Natural killer cell (primary cell): ENCODE measurements at regions not wholly inside any gene's neighbourhood (a gene's known extent, or its start where the extent isn't known, plus 50 kb on each side); places are given as distances from the start of the nearest gene placed in this dataset.

ENCODE experiments used
- ATAC-seq, 3 donors: fragments of 150-1000 bp in 2 of 3; fragments of 200-7000 bp in 1 of 3; cut with Tn5 transposase; 1 replicate in 1 of 3; 2 replicates in 2 of 3; pipeline ENCODE4 v1.10.0; 2021; ENCODE audit warnings: mild to moderate bottlenecking in 2 of 3, moderate library complexity in 2 of 3
- DNase-seq, 2 donors: peaks; one replicate each; pipeline versions ENCODE4 v3.0.0 to v3.0.0-alpha.2; 2013 to 2021; ENCODE audit warnings: mixed read lengths in 1 of 2
- H3K27ac ChIP-seq: one replicate; pipeline ENCODE4 v1.5.1; 2013; ENCODE audit warnings: mild to moderate bottlenecking, low read length
- H3K27me3 ChIP-seq: one replicate; pipeline ENCODE4 v1.6.1; 2013; ENCODE audit warnings: low read length; ENCODE audit not compliant: control insufficient read depth, insufficient read depth
- H3K36me3 ChIP-seq: one replicate; pipeline ENCODE4 v1.6.1; 2013; ENCODE audit warnings: low read length; ENCODE audit not compliant: control insufficient read depth, insufficient read depth
- H3K4me1 ChIP-seq: one replicate; pipeline ENCODE4 v1.6.1; 2013; ENCODE audit warnings: low read length; ENCODE audit not compliant: control insufficient read depth, insufficient read depth
- H3K4me3 ChIP-seq: one replicate; pipeline ENCODE4 v1.5.1; 2013; ENCODE audit warnings: low read length
- H3K9me3 ChIP-seq: one replicate; pipeline ENCODE4 v1.6.1; 2013; ENCODE audit warnings: low read length; ENCODE audit not compliant: control insufficient read depth, insufficient read depth
- H3K27ac Mint-ChIP-seq, 2 donors: one replicate each; pipeline ENCODE4 v1.8.0; 2022; ENCODE audit warnings: mild to moderate bottlenecking in 2 of 2, mixed read lengths in 2 of 2, moderate library complexity in 1 of 2
- H3K27me3 Mint-ChIP-seq, 2 donors: one replicate each; pipeline ENCODE4 v1.8.0; 2022; ENCODE audit warnings: low read depth in 2 of 2, mixed read lengths in 2 of 2
- H3K36me3 Mint-ChIP-seq: one replicate; pipeline ENCODE4 v1.8.0; 2022; ENCODE audit warnings: mixed read lengths
- H3K4me1 Mint-ChIP-seq, 2 donors: one replicate each; pipeline ENCODE4 v1.8.0; 2022; ENCODE audit warnings: mixed read lengths in 2 of 2
- H3K4me3 Mint-ChIP-seq: one replicate; pipeline ENCODE4 v1.8.0; 2022; ENCODE audit warnings: mild to moderate bottlenecking, moderate library complexity, mixed read lengths
- H3K9me3 Mint-ChIP-seq, 2 donors: one replicate each; pipeline ENCODE4 v1.8.0; 2022; ENCODE audit warnings: mixed read lengths in 2 of 2
- WGBS: methylation state at CpG from one replicate; pipeline ENCODE4 v1.1.7; 2013; ENCODE audit warnings: missing lambda C conversion rate; ENCODE audit not compliant: insufficient coverage; 5-methylcytosine and 5-hydroxymethylcytosine counted together
- intact Hi-C: fragments of 100-400 bp; cut with micrococcal nuclease; formaldehyde crosslinking; loops from one replicate; pipeline ENCODE4 v1.14.2; 2022
- TF ChIP-seq, protein P1 (sequence below): fragments of 200-600 bp; IDR thresholded peaks from one replicate; pipeline ENCODE4 v1.8.0; 2022; ENCODE audit warnings: antibody characterized with exemption

DNA sequence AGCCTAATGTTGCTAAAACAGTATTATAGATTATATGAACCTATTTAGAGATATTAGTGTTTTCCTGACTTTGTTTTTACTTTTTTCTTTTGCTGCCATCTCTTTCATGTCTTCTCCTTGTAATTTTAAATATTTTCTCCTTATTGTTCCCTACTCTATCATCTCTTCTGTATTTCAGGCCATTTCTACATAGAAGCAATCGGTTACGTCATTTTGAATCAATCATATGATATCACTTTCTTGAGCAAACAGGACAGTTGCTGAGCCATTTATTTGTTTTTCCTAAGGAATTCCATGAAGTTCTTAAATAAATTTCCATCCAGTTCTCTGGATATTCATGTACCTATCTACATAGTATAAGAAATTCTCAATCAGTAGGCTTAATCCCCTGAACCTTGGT lies 287.2 kb downstream of the NUF2 start:
- ATAC-seq (no peak), DNase-seq (no peak)
- no peaks in the 10 kb centered on the region for H3K36me3 ChIP-seq
- 92% methylated on average over 2 of the region's 2 CpGs for WGBS
- Mint-ChIP-seq H3K27ac (no peak overlapping the region), H3K4me3 (no peak overlapping the region), H3K27me3 (no peaks in the 10 kb centered on the region), H3K36me3 (peaks cover 5% of the 10 kb centered on the region), H3K9me3 (peaks cover 2 to 7% of the 10 kb centered on the region in 2 donors), H3K4me1 (no peaks in the 10 kb centered on the region)
- no peaks in the 10 kb centered on the region for H3K27me3 ChIP-seq
- H3K4me1 ChIP-seq = no peaks in the 10 kb centered on the region
- TF ChIP-seq, protein P1, sequence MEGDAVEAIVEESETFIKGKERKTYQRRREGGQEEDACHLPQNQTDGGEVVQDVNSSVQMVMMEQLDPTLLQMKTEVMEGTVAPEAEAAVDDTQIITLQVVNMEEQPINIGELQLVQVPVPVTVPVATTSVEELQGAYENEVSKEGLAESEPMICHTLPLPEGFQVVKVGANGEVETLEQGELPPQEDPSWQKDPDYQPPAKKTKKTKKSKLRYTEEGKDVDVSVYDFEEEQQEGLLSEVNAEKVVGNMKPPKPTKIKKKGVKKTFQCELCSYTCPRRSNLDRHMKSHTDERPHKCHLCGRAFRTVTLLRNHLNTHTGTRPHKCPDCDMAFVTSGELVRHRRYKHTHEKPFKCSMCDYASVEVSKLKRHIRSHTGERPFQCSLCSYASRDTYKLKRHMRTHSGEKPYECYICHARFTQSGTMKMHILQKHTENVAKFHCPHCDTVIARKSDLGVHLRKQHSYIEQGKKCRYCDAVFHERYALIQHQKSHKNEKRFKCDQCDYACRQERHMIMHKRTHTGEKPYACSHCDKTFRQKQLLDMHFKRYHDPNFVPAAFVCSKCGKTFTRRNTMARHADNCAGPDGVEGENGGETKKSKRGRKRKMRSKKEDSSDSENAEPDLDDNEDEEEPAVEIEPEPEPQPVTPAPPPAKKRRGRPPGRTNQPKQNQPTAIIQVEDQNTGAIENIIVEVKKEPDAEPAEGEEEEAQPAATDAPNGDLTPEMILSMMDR = no peak
- no peak overlapping the region for H3K4me3 ChIP-seq
- H3K9me3 ChIP-seq = no peaks in the 10 kb centered on the region
- intact Hi-C loops = no loop called here
- H3K27ac ChIP-seq = no peak overlapping the region

GRCh38 chr1:163609858-163610257 lies 288.1 kb downstream of the NUF2 start:
- ATAC-seq = no peak
- no peaks in the 10 kb centered on the region for H3K27me3 Mint-ChIP-seq
- Histone ChIP-seq H3K4me1 (no peaks in the 10 kb centered on the region), H3K27me3 (no peaks in the 10 kb centered on the region), H3K9me3 (no peaks in the 10 kb centered on the region), H3K4me3 (no peak overlapping the region), H3K27ac (no peak overlapping the region), H3K36me3 (no peaks in the 10 kb centered on the region)
- peaks cover 5% of the 10 kb centered on the region for H3K36me3 Mint-ChIP-seq
- no peak for DNase-seq
- no peak overlapping the region for H3K27ac Mint-ChIP-seq
- WGBS = 80% methylated on average over 2 of the region's 4 CpGs
- H3K4me1 Mint-ChIP-seq = no peaks in the 10 kb centered on the region
- no peak overlapping the region for H3K4me3 Mint-ChIP-seq
- intact Hi-C loops = no loop called here
- TF ChIP-seq, protein P1 = no peak
- H3K9me3 Mint-ChIP-seq = peaks cover 2 to 7% of the 10 kb centered on the region in 2 donors

DNA sequence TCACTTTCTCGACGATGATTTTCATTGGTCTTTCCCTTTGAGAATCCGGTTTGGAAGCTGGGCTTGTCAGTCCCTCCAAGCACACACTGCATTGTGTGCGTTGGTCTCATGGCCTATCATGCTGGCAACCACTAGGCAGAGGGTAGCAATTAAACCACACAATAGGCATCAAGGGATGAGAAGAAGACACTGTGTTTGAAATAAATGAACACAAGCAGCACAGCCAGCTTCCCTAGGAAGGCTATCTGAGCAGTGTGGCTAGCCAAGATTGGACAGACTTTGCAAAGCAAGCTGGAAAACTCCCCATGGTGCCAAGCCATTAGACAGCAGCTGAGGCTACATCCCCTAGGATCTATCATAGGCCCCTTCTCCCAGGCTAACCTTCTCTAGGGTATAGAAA lies 288.7 kb downstream of the NUF2 start:
- H3K9me3 Mint-ChIP-seq = peaks cover 2 to 7% of the 10 kb centered on the region in 2 donors

GRCh38 chr1:163614361-163614760 lies 292.6 kb downstream of the NUF2 start:
- H3K27ac Mint-ChIP-seq = no peak overlapping the region
- no peak for DNase-seq
- Histone ChIP-seq H3K4me1 (no peaks in the 10 kb centered on the region), H3K4me3 (no peak overlapping the region), H3K27ac (no peak overlapping the region), H3K9me3 (no peaks in the 10 kb centered on the region), H3K36me3 (no peaks in the 10 kb centered on the region), H3K27me3 (no peaks in the 10 kb centered on the region)
- H3K4me1 Mint-ChIP-seq = no peaks in the 10 kb centered on the region
- peaks cover 6 to 11% of the 10 kb centered on the region in 2 donors for H3K9me3 Mint-ChIP-seq
- intact Hi-C loops = no loop called here
- 71% methylated on average over 2 of the region's 2 CpGs for WGBS
- ATAC-seq = no peak
- no peak overlapping the region for H3K4me3 Mint-ChIP-seq
- peaks cover 5% of the 10 kb centered on the region for H3K36me3 Mint-ChIP-seq
- TF ChIP-seq, protein P1 = no peak
- no peaks in the 10 kb centered on the region for H3K27me3 Mint-ChIP-seq

More for the DNA sequence above, 288.7 kb downstream of the NUF2 start:
- H3K36me3 Mint-ChIP-seq = peaks cover 5% of the 10 kb centered on the region
- Histone ChIP-seq H3K4me1 (no peaks in the 10 kb centered on the region), H3K36me3 (no peaks in the 10 kb centered on the region), H3K9me3 (no peaks in the 10 kb centered on the region), H3K27ac (no peak overlapping the region), H3K4me3 (no peak overlapping the region), H3K27me3 (no peaks in the 10 kb centered on the region)
- 89% methylated on average over 4 of the region's 4 CpGs for WGBS
- no peak overlapping the region for H3K4me3 Mint-ChIP-seq
- DNase-seq (no peak), ATAC-seq (no peak)
- no peaks in the 10 kb centered on the region for H3K4me1 Mint-ChIP-seq
- no peaks in the 10 kb centered on the region for H3K27me3 Mint-ChIP-seq
- no peak overlapping the region for H3K27ac Mint-ChIP-seq
- intact Hi-C loops = no loop called here
- TF ChIP-seq, protein P1 = no peak
